ENCODE measurements at regions not wholly inside any gene's neighbourhood (a gene's known extent, or its start where the extent isn't known, plus 50 kb on each side); places are given as distances from the start of the nearest gene placed in this dataset.

DNA sequence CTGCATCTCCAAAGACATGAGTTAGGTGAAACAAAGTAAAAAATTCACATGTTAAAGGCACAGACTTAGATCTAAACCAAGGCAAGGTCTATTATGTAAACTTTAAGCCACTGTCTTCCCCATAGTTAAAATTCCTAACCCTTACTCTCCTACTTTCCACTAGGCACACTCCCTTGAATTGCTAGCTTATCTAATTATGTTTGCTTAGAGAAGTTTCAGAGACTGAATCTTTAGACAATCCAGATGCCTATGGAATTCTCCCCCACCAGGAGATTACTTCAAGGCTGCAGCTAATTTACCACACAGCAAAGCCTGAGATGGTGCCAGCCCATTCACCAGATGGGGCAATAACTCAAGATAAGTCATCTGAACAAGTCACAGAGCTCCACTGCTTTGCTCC lies 803.1 kb upstream of the COX7C start:
- POLR2A ChIA-PET (ENCODE audit: partially characterized antibody), result no interaction called here
- CTCF ChIA-PET (ENCODE audit: partially characterized antibody), result no interaction called here
- H3K9ac ChIP-seq (replicated peaks in 1 of 4; ENCODE audit: extremely low read depth in 1 of 4, low read depth in 3 of 4, low read length in 3 of 4), result no peak overlapping the region
- TF ChIP-seq BCL11A (IDR thresholded peaks at IDR 0.05; ENCODE audit: low read depth in 2 of 2, low read length in 2 of 2) (no peak), SRF (IDR thresholded peaks at IDR 0.05; ENCODE audit: low read depth, low read length) (no peak), BACH1 (IDR thresholded peaks at IDR 0.05; ENCODE audit: low read length) (no peak), ASH2L (IDR thresholded peaks at IDR 0.05; ENCODE audit: low read length) (peak; percentile 47), SIN3A (conservative IDR thresholded peaks at IDR 0.05 in 1 of 2, IDR thresholded peaks at IDR 0.05 in 1 of 2; ENCODE audit: low read depth in 1 of 2, low read length in 2 of 2) (no peak)

More for the DNA sequence above, 803.1 kb upstream of the COX7C start:
- H3K56ac ChIP-seq (replicated peaks; ENCODE audit: insufficient read length, low read depth, low read length), result no peak overlapping the region
- no peak overlapping the region for H3K14ac ChIP-seq (ENCODE audit: insufficient read length)
- no peaks in the 10 kb centered on the region for H3K27me3 ChIP-seq (replicated peaks in 1 of 4; ENCODE audit: control insufficient read depth in 3 of 4, extremely low read depth in 1 of 4, insufficient read depth in 3 of 4, low read length in 3 of 4)
- no peak overlapping the region for H2BK12ac ChIP-seq (ENCODE audit: low read depth, low read length)
- no peak overlapping the region for H4K91ac ChIP-seq (replicated peaks; ENCODE audit: insufficient read length, low read length)
- DNase-seq (ENCODE audit: low read depth in 1 of 2, low spot score in 2 of 2), result peak in 1 of 2 experiments; percentile 15
- H2AFZ ChIP-seq (ENCODE audit: low read length), result peak overlapping the region; percentile 14; the same call in 1 of the 2 replicates
- no peak overlapping the region for H3K27ac ChIP-seq (ENCODE audit: low read depth, low read length)
- peak overlapping the region; percentile 10 to 41; a peak in 2 of 4 replicates for H3K4me2 ChIP-seq (ENCODE audit: insufficient read depth in 1 of 2, low read depth in 2 of 2, low read length in 2 of 2)
- peak overlapping the region; percentile 66 for H4K5ac ChIP-seq (ENCODE audit: insufficient read length, low read depth, low read length)
- H2BK120ac ChIP-seq (replicated peaks; ENCODE audit: low read depth, low read length), result no peak overlapping the region
- peak overlapping the region in 1 of 4 experiments; percentile 6; a peak in 1 of 8 replicates for H3K4me3 ChIP-seq (ENCODE audit: extremely low read depth in 1 of 4, insufficient read depth in 2 of 4, low read depth in 3 of 4, low read length in 4 of 4)
- 0 out of 8 replicates have a peak, but pooled peaks cover 0 to 2% (median 0%) of the 10 kb centered on the region in 4 experiments for H3K36me3 ChIP-seq (ENCODE audit: control insufficient read depth in 2 of 4, insufficient read depth in 4 of 4, low read length in 3 of 4)
- H3K18ac ChIP-seq (ENCODE audit: extremely low read depth, low read length), result no peak overlapping the region; the same call in 1 of the 2 replicates
- H2BK5ac ChIP-seq (ENCODE audit: low read depth, low read length), result no peak overlapping the region
- no peaks in the 10 kb centered on the region for H3K23me2 ChIP-seq (ENCODE audit: low read depth, low read length)
- H4K8ac ChIP-seq (ENCODE audit: extremely low read depth, insufficient read depth, low read length), result no peak overlapping the region
- no peaks in the 10 kb centered on the region for H3K79me1 ChIP-seq (ENCODE audit: low read depth, low read length)
- no peak overlapping the region for H3K23ac ChIP-seq (ENCODE audit: insufficient read length)
- H3K4me1 ChIP-seq (replicated peaks in 1 of 4; ENCODE audit: control insufficient read depth in 3 of 4, insufficient read depth in 4 of 4, low read length in 3 of 4), result peaks cover 0 to 5% (median 3%) of the 10 kb centered on the region in 4 experiments; a peak in 4 of 7 replicates
- peaks cover 2 to 3% of the 10 kb centered on the region in 2 experiments; a peak in 1 of 4 replicates for H3K9me3 ChIP-seq (ENCODE audit: insufficient read depth in 2 of 2, low read depth in 1 of 2, low read length in 1 of 2)
- no peaks in the 10 kb centered on the region for H4K20me1 ChIP-seq (replicated peaks in 1 of 2; ENCODE audit: control insufficient read depth in 1 of 2, insufficient read depth in 2 of 2, low read length in 2 of 2)
- no peak overlapping the region for H2AK5ac ChIP-seq (ENCODE audit: low read depth, low read length)
- FAIRE-seq, result no peak
- H3K79me2 ChIP-seq (ENCODE audit: control insufficient read depth in 1 of 2, insufficient read depth in 2 of 2, low read length in 2 of 2), result no peaks in the 10 kb centered on the region
- no peak overlapping the region for H3K4ac ChIP-seq (replicated peaks; ENCODE audit: insufficient read length, low read depth, low read length)
- H2BK20ac ChIP-seq (ENCODE audit: low read length), result no peak overlapping the region
- H2BK15ac ChIP-seq (ENCODE audit: low read length), result no peak overlapping the region

All from H1 (cell line).